Calu3 (cell line): ENCODE measurements at regions not wholly inside any gene's neighbourhood (a gene's known extent, or its start where the extent isn't known, plus 50 kb on each side); places are given as distances from the start of the nearest gene placed in this dataset.

Source experiments
- BruUV-seq: library from RNA; stranded (reverse); fragments of 400-500 nt; replicated peaks from 2 replicates; lab custom pipeline; 2021; lab: Mats Ljungman, UMichigan
- CTCF ChIA-PET: fragments of 300-600 bp; sonication (Branson Sonifier 250); formaldehyde crosslinking; loops from one replicate; lab custom pipeline; 2022; ENCODE audit warnings: antibody characterized with exemption; lab: Charles Lee
- DNase-seq: peaks from one replicate; pipeline ENCODE4 v3.0.0; 2022
- H3K27ac Mint-ChIP-seq: one replicate; pipeline ENCODE4 v1.8.0; 2022; ENCODE audit warnings: mixed read lengths; ENCODE audit not compliant: unreplicated experiment
- H3K27me3 Mint-ChIP-seq: one replicate; pipeline ENCODE4 v1.8.0; 2022; ENCODE audit warnings: mixed read lengths; ENCODE audit not compliant: unreplicated experiment
- H3K36me3 Mint-ChIP-seq: one replicate; pipeline ENCODE4 v1.8.0; 2022; ENCODE audit warnings: mild to moderate bottlenecking, moderate library complexity, mixed read lengths; ENCODE audit not compliant: insufficient read depth, unreplicated experiment
- H3K4me1 Mint-ChIP-seq: one replicate; pipeline ENCODE4 v1.8.0; 2022; ENCODE audit warnings: mild to moderate bottlenecking, low read depth, mixed read lengths; ENCODE audit not compliant: unreplicated experiment
- H3K4me3 Mint-ChIP-seq: one replicate; pipeline ENCODE4 v1.8.0; 2022; ENCODE audit warnings: mild to moderate bottlenecking, low read depth, moderate library complexity, mixed read lengths; ENCODE audit not compliant: unreplicated experiment
- H3K9me3 Mint-ChIP-seq: one replicate; pipeline ENCODE4 v1.8.0; 2022; ENCODE audit warnings: low read depth, mixed read lengths; ENCODE audit not compliant: unreplicated experiment
- CTCF ChIP-seq: fragments of 200-600 bp; IDR thresholded peaks from one replicate; pipeline ENCODE4 v1.8.0; 2022; ENCODE audit warnings: antibody characterized with exemption; ENCODE audit not compliant: unreplicated experiment
- intact Hi-C: fragments of 100-400 bp; cut with micrococcal nuclease; formaldehyde crosslinking; loops from one replicate; pipeline ENCODE4 v1.10.0; 2022; ENCODE audit not compliant: unreplicated experiment

- DNase-seq: no peak
- no peak overlapping the region for H3K27ac Mint-ChIP-seq
- TF ChIP-seq CTCF: no peak
- CTCF ChIA-PET: no interaction called here
- intact Hi-C loops: no loop called here
- H3K9me3 Mint-ChIP-seq: no peaks in the 10 kb centered on the region
- H3K27me3 Mint-ChIP-seq: no peaks in the 10 kb centered on the region
- H3K36me3 Mint-ChIP-seq: no peaks in the 10 kb centered on the region
- BruUV-seq: no TSS peak
- H3K4me3 Mint-ChIP-seq: no peak overlapping the region
- H3K4me1 Mint-ChIP-seq: peaks cover 25% of the 10 kb centered on the region
These were observed 293.8 kb upstream of the CHAC2 start for GRCh38 chr2:53473775-53474311.

GRCh38 chr2:53473236-53473635 lies 294.4 kb upstream of the CHAC2 start:
- CTCF ChIA-PET: no interaction called here

DNA sequence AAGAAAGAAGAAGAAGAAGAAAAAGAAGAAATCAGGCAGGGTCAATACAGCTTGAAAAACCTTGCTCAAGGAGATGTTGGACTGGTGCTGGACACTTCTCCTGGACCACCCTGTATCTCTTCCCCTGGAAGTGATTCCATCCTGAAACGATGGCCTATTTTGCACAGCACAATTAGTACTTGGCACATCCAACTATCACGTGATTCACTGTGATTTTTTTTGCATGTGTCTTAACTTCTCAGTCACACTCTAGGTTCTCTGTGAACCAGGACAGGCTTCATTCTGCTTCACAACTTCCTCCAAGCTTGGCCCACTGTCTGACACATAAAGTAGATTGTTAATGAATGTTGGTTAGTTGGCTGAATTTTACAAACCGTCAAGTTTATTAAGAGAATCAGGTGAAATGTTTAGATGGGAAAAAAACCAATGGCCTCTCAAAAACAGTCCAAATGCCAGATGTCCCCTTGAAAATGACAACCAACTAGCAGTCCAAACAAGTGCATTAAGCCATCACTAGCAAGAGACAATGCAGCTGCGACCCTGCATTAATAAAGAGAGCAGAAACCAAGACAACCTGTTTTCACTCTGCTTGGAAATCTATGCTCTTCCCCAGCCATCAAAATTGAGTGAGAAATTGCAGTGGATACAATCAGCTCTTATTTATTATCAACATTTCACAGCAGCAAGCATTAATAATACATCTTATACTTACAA lies 300.0 kb upstream of the CHAC2 start:
- Mint-ChIP-seq H3K27me3 (no peaks in the 10 kb centered on the region), H3K36me3 (no peaks in the 10 kb centered on the region)

More at GRCh38 chr2:53473236-53473635, 294.4 kb upstream of the CHAC2 start:
- no peak overlapping the region for H3K4me3 Mint-ChIP-seq
- peaks cover 25% of the 10 kb centered on the region for H3K4me1 Mint-ChIP-seq
- no peak overlapping the region for H3K27ac Mint-ChIP-seq
- H3K9me3 Mint-ChIP-seq: no peaks in the 10 kb centered on the region
- intact Hi-C loops: no loop called here
- BruUV-seq: no TSS peak
- no peaks in the 10 kb centered on the region for H3K27me3 Mint-ChIP-seq
- TF ChIP-seq CTCF: no peak
- DNase-seq: no peak
- no peaks in the 10 kb centered on the region for H3K36me3 Mint-ChIP-seq

More for the DNA sequence above, 300.0 kb upstream of the CHAC2 start:
- H3K4me3 Mint-ChIP-seq: no peak overlapping the region
- no TSS peak for BruUV-seq
- CTCF ChIA-PET: no interaction called here
- H3K27ac Mint-ChIP-seq: no peak overlapping the region
- H3K9me3 Mint-ChIP-seq: no peaks in the 10 kb centered on the region
- H3K4me1 Mint-ChIP-seq: no peaks in the 10 kb centered on the region
- no peak for TF ChIP-seq CTCF
- DNase-seq: no peak
- intact Hi-C loops: no loop called here
